ENCODE measurements at regions not wholly inside any gene's neighbourhood (a gene's known extent, or its start where the extent isn't known, plus 50 kb on each side); places are given as distances from the start of the nearest gene placed in this dataset.
"Not testable (repeated sequence)": the region's sequence is repeated elsewhere in the genome, so short reads cannot be mapped to it uniquely, and the experiment has no call there.

DNA sequence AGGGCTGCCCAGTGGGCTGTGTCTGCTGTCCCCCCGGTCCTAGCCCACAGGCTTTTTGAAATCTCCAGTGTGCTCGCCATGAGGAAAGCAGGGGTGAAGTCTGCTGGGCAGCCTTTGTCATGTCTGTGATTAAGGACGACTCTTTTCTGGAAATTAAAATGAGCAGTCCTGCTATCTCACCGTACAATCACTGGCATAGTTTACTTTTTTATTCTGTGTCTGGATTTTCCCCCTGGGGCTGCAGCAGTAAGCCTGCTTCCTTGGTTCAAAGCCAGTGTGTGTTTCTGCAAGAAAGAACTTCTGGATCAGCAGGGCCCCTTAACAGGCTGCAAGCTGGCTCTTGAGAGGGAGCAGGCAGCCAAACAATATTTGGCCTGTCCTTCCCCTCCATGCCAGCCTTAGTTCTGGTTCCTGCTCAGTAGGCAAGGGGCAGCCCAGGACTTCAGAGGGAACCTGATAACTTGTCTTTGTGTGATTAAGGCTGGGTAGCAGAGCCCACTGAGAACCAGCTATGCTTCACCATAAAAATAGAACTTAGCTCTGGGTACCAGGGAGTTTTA is 310.1 kb upstream of the PLGLB2 start:
- TF ChIP-seq, protein P1, sequence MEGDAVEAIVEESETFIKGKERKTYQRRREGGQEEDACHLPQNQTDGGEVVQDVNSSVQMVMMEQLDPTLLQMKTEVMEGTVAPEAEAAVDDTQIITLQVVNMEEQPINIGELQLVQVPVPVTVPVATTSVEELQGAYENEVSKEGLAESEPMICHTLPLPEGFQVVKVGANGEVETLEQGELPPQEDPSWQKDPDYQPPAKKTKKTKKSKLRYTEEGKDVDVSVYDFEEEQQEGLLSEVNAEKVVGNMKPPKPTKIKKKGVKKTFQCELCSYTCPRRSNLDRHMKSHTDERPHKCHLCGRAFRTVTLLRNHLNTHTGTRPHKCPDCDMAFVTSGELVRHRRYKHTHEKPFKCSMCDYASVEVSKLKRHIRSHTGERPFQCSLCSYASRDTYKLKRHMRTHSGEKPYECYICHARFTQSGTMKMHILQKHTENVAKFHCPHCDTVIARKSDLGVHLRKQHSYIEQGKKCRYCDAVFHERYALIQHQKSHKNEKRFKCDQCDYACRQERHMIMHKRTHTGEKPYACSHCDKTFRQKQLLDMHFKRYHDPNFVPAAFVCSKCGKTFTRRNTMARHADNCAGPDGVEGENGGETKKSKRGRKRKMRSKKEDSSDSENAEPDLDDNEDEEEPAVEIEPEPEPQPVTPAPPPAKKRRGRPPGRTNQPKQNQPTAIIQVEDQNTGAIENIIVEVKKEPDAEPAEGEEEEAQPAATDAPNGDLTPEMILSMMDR (IDR thresholded peaks at IDR 0.05) = not testable (repeated sequence)
- TF ChIP-seq POLR2A (IDR thresholded peaks at IDR 0.05) = not testable (repeated sequence)

Data from right lobe of liver (tissue), 4 donors.